NCI-H146 treated with DMSO at 0.1 percent for 48 hours (cell line): ENCODE measurements at regions not wholly inside any gene's neighbourhood (a gene's known extent, or its start where the extent isn't known, plus 50 kb on each side); places are given as distances from the start of the nearest gene placed in this dataset.

ENCODE experiments used
- DNase-seq: peaks from one replicate; lab custom pipeline; 2025; ENCODE audit not compliant: unreplicated experiment; lab: John Stamatoyannopoulos, UW

GRCh38 chr12:124096109-124096508 is 123.1 kb downstream of the ZNF664 start:
- DNase-seq, result no peak

DNA sequence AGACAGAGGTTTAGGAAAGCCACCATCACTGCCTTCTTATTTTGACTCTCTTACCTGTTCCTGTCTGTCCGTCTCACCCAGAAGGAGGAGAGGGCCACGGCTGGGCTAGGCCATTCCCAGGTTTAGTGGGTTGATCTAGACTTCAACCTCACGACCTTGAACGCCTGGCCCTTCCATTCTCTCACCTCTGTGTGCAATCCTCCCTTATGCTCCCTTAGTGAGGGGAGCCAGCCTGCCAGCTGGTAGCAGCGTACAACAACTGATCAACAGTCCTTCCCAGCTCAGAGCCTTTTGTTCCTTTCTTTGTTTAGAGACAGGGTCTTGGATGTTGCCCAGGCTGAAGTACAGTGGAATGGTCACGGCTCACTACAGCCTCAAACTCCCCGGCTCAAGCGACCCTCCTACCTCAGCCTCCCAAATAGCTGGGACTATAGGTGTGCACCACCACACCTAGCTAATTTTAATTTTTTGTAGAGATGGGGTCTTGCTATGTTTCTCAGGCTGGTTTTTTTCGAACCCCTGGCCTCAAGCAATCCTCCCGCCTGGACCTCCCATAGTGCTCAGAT is 123.9 kb downstream of the ZNF664 start:
- DNase-seq, result no peak

- no peak for DNase-seq
Observed at GRCh38 chr12:124097701-124098100, 124.7 kb downstream of the ZNF664 start.

GRCh38 chr12:124098101-124098757 is 125.2 kb downstream of the ZNF664 start:
- no peak for DNase-seq

- no peak for DNase-seq
Observed at GRCh38 chr12:124098887-124099286, 125.9 kb downstream of the ZNF664 start.

GRCh38 chr12:124099661-124100060 is 126.6 kb downstream of the ZNF664 start:
- no peak for DNase-seq

DNA sequence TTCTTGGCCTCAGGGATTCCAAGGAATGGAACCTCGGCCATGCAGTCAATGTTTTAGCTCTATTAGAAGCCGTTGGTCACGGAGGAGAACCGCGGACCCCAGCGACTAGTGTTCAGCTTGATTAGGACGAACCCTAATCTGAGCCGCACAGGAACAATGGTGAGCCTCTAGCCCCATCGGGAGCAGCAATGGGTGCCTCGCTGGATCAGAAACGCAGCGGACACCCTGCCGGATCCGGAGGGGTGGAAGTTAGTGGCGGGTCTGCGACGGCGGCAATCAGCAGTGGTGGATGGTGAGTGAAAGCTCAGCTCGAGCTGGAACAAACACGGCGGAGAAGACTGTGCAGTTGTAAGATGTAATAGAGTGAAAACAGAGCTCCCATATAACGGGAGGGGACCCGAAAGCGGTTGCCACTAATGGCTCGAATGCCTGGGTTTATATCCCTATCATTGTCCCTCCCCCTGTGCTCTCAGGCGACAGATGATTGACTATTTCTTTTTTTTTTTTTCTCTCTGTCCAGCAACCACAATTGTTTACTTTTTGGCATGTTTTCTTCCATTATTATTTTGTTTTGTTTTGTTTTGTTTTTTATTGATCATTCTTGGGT is 127.7 kb downstream of the ZNF664 start:
- no peak for DNase-seq

- DNase-seq, result no peak
Observed at GRCh38 chr12:124105546-124105945, 132.5 kb downstream of the ZNF664 start.

- DNase-seq, result no peak
Observed at GRCh38 chr12:124107351-124107750, 134.3 kb downstream of the ZNF664 start.

GRCh38 chr12:124109760-124110159 is 136.7 kb downstream of the ZNF664 start:
- no peak for DNase-seq

DNA sequence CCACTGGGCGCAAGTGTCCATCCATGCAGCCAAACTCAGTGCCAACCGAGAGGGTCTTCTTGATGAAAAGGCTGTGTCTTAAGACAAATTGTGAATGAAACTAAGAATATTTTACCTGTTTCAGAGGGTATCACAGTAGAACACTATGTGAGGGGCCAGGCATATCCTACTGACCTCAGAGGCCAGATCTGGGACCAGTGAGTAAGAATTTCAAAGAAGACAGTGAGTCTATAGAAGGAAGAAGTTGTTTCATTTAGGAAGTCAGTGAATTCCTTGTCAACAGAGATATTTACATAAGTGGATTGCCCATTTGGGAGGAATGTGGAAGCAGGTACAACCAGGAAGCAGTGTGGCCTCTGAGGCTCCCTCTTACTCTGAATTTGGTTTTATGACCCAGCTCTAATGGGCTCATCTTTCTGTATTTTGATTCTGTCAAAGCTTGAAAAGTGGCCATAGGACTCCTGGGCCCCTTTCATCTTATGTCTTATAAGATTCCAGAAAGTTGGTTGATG is 137.4 kb downstream of the ZNF664 start:
- no peak for DNase-seq

DNA sequence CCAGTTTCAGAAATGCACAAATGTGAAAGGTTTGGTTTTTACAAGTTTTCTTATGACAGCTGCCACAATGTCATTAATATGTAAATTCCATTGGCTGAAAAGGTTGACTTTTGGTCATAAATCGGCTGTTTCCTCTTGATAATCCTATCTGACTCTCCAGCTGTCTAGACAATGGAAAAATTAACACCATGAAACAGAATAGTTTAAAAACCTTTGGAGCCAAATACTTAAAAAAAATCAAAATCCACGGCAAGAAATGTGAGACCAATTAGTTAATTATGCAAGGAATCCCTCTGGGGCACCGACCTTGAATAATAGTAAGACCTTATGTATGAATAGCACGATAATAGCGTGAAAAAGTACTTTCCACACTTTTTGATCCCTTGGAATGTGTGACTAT is 138.0 kb downstream of the ZNF664 start:
- no peak for DNase-seq

DNA sequence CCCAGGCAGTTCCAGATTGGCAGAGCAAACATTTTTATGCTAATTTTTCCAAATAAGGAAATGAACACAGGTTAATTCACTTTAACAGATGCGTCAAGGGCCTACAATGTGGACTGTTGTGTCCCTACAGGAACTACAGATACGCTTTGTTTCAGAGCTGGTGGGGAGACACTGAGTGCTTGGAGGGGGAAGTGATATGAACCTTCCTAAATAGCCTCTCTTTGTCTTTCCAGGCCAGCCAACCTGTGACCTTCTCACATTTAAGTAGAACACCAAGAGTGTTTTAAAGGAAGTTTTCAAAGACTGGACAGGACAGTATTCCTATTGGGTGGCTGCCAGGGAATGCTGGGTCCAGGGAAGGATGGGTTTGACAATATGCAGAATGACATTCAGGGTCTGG is 141.3 kb downstream of the ZNF664 start:
- no peak for DNase-seq

- DNase-seq, result no peak
Observed at GRCh38 chr12:124115496-124115895, 142.5 kb downstream of the ZNF664 start.

- no peak for DNase-seq
Observed at GRCh38 chr12:124115976-124116690, 143.1 kb downstream of the ZNF664 start.

DNA sequence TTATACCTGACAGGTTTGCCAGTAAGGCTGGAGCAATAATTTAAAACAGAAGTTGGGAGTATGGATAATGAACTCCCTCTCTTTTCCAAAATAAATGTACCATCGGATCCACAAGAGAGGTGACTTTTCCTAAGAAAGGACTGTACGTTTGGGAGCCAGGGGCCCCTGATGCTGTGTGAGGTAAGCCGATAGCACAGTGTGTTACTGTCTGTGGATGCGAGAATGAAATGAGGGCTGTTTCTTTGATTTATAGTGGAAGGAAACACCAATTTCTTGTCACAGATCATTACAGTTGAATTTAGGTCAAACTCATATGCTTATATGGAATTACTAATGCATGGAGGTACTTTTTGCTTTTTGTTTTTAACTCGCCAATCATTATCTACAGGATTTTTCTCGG is 147.7 kb downstream of the ZNF664 start:
- DNase-seq, result no peak

DNA sequence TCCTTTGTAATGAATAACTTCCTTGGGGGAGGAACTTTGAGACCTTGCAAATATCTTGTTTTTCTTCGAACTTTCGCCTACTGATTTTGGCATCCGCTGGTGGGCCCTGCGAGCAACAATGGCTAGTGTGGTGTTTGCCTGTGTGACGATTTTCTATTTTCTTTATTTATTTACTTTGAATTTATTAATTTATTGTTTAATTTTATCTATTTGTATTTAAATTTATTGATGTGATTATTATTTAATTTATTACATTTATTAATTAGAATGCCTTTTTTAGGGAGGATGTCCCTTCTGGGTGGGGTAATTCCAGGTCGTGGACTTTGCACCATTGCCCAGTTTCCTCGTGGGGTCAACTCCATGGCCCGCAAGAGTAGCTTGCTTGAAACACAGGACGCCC is 149.7 kb downstream of the ZNF664 start:
- DNase-seq, result no peak

- no peak for DNase-seq
Observed at GRCh38 chr12:124123296-124124000, 150.4 kb downstream of the ZNF664 start.

DNA sequence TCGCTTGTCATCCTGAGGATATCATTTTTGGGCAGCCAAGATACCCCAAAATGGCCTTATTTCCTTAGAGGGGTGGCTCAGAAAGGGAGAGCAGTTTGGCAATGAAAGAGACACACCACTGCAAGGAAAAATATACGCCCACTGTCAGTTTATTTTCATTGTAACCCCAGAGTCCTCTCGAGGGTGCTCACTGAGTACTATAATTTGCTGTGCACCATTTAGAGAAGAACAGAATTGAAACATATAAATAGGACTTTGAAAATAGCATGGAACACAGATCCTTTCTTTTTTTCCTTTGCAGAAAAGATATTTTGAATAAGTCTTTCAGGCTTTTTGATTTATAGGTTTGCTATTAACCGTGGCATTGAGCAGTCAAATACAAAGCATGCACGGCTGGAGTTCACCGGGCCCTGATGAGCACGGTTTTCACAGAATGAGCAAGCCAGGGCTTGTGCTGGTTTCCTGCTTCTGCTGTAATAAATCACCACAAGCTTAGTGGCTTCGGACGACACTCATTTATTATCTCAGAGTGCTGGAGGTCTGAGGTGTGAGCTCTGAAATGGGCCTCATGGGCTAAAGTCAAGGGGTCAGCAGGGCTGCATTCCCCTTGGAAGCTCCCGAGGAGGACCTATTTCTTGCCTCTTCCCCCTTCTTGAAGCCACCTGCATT is 152.3 kb downstream of the ZNF664 start:
- peak; percentile 95 for DNase-seq

DNA sequence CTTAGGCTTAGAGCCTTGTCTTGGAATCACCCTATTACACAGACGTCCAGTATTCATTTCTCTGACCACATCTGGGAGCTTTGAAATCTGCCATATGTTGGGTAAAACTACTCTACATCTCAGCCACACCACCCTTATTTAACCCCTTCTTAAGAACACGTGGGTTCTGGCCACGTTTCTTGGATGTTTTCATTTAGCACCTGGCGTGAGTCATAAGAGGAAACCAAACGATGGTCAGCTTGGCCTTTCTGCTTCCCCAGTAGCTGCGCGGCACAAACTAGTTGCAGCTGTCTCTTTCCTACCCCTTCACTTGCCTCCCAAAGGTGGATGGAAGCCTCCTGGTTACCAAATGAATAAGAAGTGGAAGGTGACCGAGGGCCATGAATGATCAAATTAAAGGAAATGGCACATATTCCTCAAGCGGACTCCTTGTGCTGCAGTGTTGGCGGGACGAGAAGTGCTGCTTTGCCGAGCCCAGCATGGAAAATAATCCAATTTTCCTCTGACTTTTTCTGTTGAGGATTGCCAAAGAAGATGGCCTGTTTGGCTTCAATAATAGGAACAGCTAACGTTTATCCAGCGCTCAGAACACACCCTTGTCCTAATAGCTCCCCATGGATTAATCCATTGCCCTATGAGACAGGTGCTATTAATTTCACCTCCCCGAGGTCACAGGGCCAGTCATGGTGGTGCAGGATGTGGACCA is 154.1 kb downstream of the ZNF664 start:
- DNase-seq, result no peak
